HUDEP-2 (cell line): ENCODE measurements at regions not wholly inside any gene's neighbourhood (a gene's known extent, or its start where the extent isn't known, plus 50 kb on each side); places are given as distances from the start of the nearest gene placed in this dataset.
A peak's percentile ranks its signal among the peaks of the same experiment; 100 is the strongest.

ENCODE experiments used
- DNase-seq, 76 experiments: peaks; one replicate each; lab custom pipeline; 2025; ENCODE audit not compliant: unreplicated experiment in 76 of 76; lab: John Stamatoyannopoulos, UW

DNA sequence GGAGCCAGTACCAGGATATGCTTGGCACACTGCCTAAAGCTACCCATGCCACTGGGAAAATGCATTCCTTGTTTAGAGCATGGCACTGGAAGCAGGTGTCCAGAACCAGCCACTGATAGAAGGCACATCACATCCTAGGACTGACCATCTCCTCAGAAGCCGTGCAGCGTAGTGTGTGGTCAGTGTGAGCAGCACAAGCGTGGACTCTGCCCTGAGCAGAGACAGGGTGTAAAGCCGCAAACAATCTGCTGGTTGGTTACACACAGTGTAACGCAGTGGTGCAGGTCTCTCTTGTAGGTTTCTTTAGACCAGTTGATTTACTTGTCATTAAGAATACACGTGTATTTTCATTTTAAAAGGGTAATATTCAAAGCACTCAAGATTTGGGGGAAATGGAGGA is 377.8 kb upstream of the HS6ST1 start:
- DNase-seq = no peak

DNA sequence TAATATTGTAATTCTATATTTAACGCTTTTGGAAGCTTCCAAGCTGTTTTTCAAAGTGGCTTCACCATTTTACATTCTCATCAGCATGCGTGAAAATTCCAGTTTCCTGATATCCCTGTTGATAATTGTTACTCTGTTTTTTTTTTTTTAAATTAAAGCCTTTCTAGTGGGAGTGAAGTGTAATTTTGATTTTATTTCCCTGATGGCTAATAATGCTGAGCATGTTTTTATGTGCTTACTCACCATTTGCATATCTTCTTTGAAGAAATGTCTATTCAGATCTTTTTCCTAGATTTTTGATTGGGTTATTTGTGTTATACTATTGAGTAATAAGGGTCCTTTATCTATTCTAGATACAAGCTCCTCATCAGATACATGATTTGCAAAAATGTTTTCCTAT is 382.8 kb upstream of the HS6ST1 start:
- DNase-seq = no peak

DNA sequence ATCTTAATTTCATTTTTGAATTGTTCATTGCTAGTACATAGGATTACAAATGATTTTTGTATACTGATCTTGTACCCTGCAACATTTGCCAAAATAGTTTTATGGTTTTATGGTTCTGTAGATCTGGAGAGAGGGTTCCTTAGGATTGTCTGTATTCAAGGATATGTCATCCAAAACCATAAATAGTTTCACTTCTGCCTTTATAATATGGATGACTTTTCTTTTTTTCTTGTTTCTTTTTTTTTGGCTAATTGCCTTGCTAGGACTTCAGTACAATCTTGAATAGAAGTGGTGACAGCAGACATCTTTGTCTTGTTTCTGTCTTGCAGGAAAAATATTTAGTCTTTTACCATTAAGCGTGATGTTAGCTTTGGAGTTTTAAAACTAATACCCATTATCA is 383.9 kb upstream of the HS6ST1 start:
- DNase-seq = no peak

DNA sequence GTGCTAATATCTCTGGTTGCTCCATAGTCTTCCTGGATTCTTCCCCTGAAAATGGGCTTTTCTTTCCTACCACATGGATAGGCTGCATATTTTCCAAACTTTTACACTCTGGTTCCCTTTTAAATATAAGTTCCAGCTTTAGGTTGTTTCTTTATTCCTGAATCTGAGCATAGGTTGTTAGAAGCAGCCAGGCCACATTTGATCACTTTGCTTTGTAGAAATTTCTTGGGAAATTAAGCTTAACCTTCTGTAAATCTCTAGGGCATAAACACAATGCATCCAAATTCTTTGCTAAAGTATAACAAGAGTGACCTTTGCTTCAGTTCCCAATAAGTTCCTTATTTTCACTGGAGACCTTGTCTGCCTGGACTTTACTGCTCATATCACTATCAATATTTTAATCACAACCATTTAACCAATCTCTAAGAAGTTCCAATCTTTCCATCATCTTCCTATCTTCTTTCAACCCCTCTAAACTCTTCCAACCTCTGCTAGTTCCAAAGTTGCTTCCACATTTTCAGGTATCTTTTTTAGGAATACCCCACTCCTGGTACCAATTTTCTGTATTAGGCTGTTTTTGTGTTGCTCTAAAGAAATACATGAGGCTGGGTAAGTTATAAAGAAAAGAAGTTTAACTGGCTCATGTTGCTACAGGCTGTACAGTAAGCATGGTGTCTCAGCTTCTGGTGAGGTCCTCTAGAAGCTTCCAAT is 389.6 kb upstream of the HS6ST1 start:
- no peak for DNase-seq

DNA sequence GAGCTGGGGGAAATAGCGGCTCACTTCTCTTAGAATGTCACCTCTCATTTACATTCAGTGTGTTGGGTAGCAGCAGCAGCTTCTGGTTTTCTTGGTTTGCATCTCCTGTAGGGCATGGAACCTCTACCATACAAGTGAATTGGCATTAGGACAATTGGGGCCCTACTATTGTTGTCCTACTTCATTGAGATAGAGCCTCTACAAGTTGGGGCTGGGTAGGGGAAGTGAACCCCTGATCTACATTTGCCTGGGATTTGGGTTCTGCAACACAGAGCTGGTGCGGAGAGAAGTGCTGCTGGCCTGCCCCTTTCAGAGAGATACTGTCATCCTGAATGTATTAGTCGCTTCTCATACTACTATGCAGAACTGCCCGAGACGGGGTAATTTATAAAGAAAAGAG is 391.6 kb upstream of the HS6ST1 start:
- DNase-seq = no peak

DNA sequence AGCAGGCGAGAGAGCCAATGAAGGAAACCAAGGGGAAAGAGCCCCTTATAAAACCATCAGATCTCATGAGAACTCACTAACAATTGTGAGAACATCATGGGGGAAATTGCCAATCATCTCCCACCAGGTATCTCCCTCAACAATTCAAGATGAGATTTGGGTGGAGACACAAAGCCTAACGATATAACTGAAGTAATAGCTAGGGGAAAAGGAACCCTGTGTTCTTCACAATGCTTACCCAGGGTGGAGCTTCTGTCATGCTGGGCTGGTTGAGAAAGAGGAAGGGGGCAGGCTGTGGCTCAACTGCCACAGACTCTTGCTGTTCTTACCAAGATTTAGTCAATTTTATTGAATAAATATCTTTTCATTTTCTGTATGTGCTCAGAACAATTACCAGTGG is 392.1 kb upstream of the HS6ST1 start:
- no peak for DNase-seq

DNA sequence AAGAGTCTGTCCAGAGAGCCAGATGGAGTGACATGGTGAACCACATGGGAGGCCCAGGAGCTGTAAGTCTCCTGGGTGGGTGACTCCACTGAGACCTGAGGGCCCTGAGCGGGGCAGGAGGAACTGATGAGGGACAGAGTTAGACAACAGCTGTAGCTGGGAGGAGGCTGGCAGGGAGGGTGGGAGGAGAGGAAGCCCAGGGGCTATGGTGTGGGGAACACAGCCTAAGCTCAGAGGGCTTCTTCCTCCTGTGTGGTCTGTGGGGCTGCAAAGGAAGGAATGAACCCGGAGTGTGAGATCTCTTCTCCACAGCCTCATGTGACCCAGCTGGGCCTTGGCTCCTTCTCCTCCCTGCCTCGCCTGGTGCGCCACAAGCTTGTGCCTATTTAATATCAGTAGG is 395.6 kb upstream of the HS6ST1 start:
- no peak for DNase-seq

DNA sequence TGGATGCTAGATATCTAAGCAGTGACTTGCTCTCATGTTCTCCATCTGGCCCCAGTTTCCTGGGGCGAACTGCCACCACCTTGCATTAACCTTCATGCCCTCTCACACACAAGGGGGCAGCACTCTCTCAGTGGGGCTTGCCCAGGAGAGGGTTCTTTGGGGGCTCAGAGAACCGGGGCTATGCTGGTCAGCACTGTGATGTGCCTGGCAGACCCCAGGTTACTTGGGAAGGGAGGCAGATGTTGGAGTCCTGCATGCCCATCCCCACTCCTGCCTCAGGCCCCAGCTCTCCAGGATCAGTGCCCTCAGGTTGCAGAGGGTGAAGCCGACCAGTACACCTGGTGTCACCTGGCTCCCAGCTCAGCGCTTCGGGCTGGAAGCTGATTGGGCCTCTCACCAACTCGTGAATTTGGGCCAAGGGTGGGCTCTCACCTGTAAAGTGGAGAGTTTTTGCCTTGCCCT is 396.2 kb upstream of the HS6ST1 start:
- peak in 1 of 76 experiments; percentile 6 for DNase-seq

DNA sequence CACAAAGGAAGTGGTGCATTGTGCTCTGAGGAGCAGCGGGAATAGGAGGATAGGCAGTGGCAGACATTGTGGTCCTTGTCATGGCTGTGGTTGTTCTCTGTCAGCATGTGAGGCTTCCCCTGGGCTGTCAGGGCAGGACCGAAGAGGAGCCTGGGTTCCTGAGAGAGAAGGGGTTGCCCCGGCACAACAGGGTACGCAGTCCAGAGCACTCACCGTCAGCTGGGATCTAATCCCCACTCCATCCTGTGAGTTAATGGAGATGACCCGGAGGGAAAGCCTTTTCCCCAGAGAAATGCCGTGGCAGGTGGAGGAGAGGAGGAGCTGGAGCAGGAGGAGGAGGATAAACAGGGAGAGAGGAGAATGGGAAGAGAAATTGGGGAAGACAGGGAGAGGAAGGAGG is 396.7 kb upstream of the HS6ST1 start:
- DNase-seq = no peak

DNA sequence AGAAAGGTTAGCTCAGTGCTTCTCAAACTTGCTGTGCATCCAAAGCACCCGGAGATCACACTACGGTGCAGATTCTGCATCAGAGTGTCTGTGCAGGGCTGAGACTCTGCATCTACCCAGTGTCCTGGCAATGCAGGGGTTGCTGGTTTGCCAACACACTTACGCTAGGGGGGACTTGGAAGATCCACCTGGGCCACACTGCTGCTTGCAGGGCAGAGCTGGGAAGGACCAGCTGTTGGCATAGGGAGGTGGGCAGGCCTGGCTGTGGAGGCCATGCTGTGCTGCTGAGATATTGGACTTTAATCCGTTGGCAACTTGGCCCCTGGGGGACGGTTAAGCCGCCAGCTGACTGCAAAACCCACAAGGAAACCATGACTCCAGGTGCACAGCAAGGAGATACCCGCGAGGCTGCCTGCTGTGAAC is 397.6 kb upstream of the HS6ST1 start:
- DNase-seq = no peak

DNA sequence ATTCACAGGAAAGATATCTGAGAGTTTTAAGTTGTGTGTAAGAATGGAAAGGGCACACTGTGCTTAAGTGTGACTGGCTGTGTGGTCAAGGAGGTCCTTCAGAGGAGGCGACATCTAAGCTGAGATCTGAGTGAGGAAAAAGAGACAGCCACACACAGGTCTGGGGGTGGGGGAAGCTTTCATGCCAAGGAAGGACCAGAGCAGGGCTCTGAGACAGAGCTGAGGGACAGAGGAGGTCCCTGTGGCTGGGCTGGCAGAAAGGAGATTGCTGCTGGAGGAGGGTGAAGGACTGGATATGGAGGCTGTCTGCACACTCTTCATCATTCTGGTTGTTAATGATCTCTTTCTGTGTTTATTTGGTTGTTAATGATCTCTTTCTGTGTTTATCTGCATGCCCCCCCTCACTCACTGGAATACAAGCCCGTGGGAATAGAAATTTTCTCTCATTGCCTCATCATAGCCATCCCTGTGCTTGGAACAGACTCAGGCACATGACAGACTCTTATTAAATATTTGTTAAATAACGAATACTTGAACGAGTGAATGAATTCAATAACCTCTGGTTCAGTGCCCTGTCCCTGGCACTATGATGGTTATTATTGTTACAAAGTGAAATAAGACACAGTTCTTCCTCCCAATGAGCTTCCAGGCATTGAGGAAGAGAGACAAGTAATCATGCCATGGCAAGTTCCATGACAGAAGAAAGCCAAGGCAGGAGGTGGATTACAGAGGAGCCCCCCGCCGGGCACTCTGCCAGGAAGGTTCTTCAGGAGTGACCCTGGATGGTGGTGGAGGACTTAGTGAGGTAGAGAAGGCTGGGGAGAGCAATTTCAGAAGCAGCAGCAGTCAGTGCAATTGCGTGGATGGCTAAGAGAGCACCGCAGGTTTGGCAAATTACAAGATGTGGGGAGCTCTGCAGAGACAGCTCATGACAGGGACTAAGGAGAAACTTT is 399.4 kb upstream of the HS6ST1 start:
- no peak for DNase-seq

DNA sequence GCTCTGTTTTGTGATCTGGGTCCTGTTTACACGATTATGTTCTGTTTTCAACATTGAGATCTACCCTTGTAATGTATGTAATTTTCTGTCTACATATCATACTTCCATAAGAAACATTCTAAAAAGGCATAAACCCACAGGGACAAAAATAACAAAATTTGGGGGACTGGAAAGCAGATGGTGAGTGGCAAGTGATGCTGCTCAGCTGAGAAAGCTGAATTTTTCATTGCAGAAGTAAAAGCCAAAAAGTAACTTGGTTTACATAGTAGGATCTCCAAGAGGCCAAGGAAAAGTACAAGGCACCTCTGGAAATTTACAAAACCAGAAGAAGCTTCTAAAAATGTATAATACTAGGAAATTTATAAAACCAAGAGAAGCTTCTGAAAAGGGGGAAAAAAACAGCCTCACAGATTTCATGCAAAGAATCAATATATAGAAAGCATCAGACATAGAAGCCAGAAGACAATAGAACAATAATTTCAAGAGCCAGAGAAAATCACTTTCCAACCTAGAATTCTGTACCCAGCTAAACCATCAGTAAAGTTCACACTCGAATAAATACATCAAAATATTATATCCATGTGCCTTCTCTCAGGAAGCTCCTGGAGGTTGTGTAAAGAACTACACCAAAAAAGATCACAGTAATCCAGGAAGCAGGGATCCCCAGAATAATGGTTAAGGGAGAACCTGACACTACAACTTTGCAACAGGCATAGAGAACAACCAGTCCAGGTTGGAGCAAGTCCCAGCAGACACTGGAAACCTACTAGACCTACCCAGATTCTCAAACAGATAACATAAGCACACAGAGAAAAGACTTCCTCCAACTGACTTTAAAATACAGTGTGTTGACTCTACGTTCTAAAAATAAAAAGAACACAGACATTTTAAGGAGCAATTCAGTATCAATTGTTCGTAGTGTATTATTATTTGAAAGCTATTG is 401.7 kb upstream of the HS6ST1 start:
- no peak for DNase-seq

DNA sequence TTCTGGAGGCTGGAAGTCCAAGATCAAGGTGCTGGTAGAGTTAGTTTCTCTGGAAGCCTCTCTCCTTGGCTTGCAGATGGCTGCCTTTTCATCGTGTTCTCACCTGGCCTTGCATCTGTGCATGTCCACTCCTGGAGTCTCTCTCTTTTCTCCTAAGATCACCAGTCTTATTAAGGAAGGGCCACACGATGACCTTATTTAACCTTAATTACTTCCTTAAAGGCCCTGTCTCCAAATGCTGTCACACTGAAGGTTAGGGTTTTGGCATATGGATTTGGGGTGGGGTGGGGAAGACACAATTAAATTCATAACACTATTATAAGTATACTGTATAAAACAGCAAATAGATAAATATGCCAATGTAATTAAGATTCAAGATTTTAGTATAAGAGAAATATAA is 402.4 kb upstream of the HS6ST1 start:
- no peak for DNase-seq

DNA sequence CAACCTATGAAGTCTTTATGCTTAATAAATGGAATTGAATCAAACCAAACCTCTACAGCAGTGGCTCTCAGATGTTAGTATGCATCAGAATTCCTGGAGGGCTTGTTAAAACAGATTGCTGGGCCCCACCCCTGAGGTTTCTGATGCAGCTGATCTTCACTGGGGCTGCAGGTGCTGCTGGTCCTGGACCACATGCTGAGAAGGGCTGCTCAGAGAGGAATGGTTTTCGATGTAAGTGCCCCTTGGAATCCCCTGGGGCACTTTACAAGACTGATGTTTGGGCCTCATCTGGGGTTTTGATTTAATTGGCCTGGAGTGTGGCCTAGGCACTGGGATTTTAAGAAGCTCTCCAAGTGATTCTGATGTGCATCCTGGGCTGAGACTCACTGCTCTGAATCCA is 403.8 kb upstream of the HS6ST1 start:
- DNase-seq = no peak

DNA sequence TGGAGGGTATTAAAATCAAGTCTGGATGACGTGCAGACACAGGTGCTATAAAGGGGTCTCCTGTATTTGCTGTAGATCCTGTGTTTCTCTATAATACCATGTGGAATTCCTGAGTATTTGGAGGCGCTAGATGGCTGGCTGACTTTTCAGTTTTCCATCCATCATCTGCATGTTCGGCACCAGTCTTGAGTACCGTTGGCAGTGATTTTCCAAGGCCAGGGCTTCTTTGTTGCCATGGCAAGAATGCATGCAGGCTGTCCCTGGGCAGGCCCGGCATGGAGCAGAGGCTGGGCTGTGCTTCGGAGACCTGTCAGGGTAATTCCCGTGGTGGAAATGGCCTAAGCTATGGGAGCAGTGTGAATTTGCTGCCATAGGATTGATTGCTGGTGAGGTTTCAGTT is 405.9 kb upstream of the HS6ST1 start:
- no peak for DNase-seq

DNA sequence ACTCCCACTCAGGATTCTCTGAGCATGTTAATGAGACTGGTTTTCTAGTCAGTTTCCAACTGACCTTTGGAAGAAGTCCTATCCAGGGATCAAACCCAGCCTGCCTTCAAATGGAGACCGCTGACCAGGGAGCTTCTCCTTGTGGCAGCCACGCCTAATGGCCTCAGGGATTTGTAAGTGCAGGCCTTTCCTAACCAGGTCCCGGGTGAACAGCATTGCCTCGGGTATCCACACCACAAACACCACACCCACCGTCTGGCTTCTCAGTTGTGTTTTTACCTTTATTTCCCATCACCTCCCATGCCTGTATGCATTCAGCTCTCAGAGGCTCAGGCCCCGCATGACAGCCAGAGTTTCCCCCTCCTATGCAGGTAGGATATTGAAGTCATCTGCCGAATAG is 406.3 kb upstream of the HS6ST1 start:
- DNase-seq = no peak

DNA sequence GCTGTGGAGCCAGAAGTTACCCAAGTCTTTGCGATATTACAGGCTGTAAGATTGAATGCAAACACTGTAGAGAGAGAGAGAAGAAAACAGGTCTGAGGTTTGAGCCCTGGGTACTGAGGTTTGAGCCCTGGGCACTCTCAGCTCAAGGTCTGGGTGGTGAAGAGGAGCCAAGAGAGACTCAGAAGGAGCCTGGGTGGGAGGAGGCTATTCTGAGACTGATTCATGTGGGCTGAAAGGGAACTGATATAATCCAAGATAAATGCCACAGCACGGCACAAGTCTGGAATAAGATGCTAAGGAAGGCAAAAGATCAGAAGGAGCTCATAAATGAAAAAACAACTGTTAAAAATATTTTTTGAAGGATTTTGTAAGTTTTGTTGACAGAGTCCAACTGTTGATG is 407.6 kb upstream of the HS6ST1 start:
- DNase-seq = no peak

DNA sequence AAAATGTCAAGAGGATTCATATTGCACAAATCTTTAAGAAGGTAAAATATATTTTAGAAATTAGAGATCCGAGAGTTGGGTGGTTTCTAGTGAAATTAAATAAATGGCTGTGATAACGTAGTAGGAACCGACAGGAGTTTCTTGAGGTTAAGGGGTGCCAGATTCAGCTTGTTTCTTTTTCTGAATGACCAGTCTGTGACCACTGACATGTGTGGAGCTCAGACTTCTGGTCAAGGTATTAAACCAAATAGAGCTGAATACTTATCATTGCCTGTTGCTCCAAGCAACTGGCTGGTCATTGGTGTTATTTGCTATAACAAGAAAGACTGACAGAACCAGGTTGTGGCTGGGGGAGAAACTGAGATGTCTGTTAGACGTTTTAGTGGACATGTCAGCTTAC is 408.2 kb upstream of the HS6ST1 start:
- no peak for DNase-seq

DNA sequence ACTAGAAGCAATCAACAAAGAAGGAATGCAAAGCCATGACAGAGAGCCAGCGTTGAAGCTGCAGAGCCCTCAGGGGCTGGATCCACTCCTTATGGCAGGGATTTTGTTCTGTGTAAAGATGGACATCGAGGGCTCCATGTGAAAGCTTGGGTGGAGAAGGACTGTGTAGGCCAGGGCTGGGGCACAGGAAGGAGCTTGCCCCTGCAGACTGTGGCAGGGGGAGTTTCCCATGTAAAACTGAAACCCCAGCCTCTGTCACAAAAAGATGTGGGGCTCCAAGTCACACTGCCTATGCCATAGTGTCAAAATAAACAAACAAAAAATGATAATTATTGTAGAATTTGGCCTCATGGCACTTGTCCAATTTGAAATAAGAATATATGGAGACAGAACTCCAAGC is 408.7 kb upstream of the HS6ST1 start:
- no peak for DNase-seq

DNA sequence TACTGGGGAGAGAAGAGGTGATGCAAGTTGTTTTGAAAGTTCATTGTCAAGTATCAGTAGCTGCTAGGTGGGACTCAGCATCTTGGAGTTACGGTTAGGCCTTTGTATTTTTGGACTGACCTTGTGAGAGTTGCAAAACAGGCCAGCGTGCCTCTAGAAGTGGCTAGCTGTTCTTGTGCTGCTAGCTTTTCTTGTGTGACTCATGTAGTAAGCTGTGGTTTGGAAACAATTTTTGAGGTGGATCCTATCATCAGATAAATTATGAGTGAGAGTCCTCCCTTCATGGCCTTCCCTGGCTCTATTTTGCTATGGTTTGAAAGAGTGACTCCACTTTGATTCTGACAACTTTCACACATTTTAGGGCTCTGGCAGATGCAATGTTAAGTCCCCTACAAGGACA is 409.2 kb upstream of the HS6ST1 start:
- DNase-seq = peak in 16 of 76 experiments; percentile 3 to 64 (median 21)

DNA sequence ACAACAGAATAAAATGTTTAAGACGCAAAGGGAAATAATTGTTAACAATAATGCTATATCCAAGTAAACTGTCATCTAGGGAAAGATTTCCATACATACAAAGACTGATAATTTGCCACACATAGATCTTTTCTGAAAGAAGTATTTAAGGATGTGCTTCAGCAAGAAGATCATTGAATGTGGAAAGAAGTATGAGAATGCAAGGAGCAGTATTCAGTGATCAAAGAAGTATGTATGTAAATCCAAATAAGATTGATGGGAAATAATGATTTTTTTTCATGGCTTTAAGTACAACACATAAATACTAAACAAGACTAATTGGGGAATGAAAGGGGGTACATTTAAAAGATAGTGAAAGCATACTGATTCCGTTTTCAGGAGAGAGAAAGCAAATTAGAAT is 410.4 kb upstream of the HS6ST1 start:
- DNase-seq = no peak
